ENCODE measurements at regions not wholly inside any gene's neighbourhood (a gene's known extent, or its start where the extent isn't known, plus 50 kb on each side); places are given as distances from the start of the nearest gene placed in this dataset.

DNA sequence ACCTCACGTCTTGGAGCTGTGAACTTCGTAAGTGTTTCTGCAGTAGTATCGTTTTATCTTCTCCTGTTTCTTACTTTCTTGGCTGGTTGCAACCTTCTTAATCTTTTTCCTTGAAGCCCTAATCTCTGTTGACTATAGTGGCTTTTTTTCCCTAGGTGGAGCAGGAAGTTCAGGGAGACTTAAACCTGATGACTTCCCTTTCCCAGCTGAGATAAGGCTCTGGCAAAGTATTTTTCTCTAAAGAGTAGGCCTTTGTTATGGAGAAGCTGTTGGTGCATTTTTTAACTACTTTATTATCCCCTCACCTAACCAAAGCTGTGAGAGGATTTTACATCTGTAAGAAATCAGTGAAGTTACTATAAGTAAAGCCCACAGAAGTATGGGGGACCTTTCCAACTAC, 723.1 kb upstream of the RIOK2 start:
- no peaks in the 10 kb centered on the region for H3K27me3 Mint-ChIP-seq
- ATAC-seq (ENCODE audit: low read depth) = no peak
- no peaks in the 10 kb centered on the region for H3K4me1 Mint-ChIP-seq
- no peak for DNase-seq
- no peaks in the 10 kb centered on the region for H4K20me1 ChIP-seq (ENCODE audit: control insufficient read depth, insufficient read depth, low read length, poor library complexity, severe bottlenecking)
- no peaks in the 10 kb centered on the region for H3K4me1 ChIP-seq (ENCODE audit: control insufficient read depth in 2 of 2, insufficient read depth in 2 of 2, low read length in 2 of 2)
- no peaks in the 10 kb centered on the region for H3K9me3 Mint-ChIP-seq (ENCODE audit: insufficient read depth)
- H3K4me3 ChIP-seq (ENCODE audit: control extremely low read depth in 1 of 5, extremely low read depth in 1 of 5, insufficient read depth in 1 of 5, low read depth in 2 of 5, low read length in 4 of 5) = no peak overlapping the region
- H3K27ac ChIP-seq (ENCODE audit: low read length in 2 of 2) = no peak overlapping the region
- H3K36me3 ChIP-seq (replicated peaks in 1 of 2; ENCODE audit: control extremely low read depth in 1 of 2, control insufficient read depth in 1 of 2, extremely low read depth in 1 of 2, insufficient read depth in 2 of 2, low read length in 1 of 2) = no peaks in the 10 kb centered on the region
- no peak overlapping the region for H2AFZ ChIP-seq (ENCODE audit: insufficient read depth, low read depth, low read length, poor library complexity, severe bottlenecking)
- no peak overlapping the region for H3K4me3 Mint-ChIP-seq
- H3K79me2 ChIP-seq (ENCODE audit: control insufficient read depth, insufficient read depth, low read length) = no peaks in the 10 kb centered on the region
- no CpG with 5 or more reads among the region's 3 CpGs for WGBS (ENCODE audit: insufficient coverage)
- ChIA-PET POLR2A (no interaction called here), CTCF (no interaction called here)
- H3K4me2 ChIP-seq (replicated peaks; ENCODE audit: low read depth, low read length, poor library complexity, severe bottlenecking) = no peak overlapping the region
- intact Hi-C loops (cut with micrococcal nuclease) = no loop called here
- H3K9me3 ChIP-seq (ENCODE audit: control extremely low read depth in 1 of 3, control insufficient read depth in 2 of 3, insufficient read depth in 1 of 3, low read length in 2 of 3) = peaks cover 0 to 8% (median 3%) of the 10 kb centered on the region in 3 donors
- no peak overlapping the region for H3K9ac ChIP-seq (ENCODE audit: low read length)
- H3K27me3 ChIP-seq (replicated peaks in 1 of 4; ENCODE audit: control extremely low read depth in 1 of 4, control insufficient read depth in 3 of 4, insufficient read depth in 4 of 4, low read length in 3 of 4) = no peaks in the 10 kb centered on the region
- no peak overlapping the region for H3K27ac Mint-ChIP-seq
- TF ChIP-seq EZH2 (IDR thresholded peaks at IDR 0.05; ENCODE audit: borderline replicate concordance, insufficient read depth, low read depth, low read length, poor library complexity, severe bottlenecking) = no peak
- TF ChIP-seq, protein P1, sequence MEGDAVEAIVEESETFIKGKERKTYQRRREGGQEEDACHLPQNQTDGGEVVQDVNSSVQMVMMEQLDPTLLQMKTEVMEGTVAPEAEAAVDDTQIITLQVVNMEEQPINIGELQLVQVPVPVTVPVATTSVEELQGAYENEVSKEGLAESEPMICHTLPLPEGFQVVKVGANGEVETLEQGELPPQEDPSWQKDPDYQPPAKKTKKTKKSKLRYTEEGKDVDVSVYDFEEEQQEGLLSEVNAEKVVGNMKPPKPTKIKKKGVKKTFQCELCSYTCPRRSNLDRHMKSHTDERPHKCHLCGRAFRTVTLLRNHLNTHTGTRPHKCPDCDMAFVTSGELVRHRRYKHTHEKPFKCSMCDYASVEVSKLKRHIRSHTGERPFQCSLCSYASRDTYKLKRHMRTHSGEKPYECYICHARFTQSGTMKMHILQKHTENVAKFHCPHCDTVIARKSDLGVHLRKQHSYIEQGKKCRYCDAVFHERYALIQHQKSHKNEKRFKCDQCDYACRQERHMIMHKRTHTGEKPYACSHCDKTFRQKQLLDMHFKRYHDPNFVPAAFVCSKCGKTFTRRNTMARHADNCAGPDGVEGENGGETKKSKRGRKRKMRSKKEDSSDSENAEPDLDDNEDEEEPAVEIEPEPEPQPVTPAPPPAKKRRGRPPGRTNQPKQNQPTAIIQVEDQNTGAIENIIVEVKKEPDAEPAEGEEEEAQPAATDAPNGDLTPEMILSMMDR (IDR thresholded peaks at IDR 0.05) = no peak

DNA sequence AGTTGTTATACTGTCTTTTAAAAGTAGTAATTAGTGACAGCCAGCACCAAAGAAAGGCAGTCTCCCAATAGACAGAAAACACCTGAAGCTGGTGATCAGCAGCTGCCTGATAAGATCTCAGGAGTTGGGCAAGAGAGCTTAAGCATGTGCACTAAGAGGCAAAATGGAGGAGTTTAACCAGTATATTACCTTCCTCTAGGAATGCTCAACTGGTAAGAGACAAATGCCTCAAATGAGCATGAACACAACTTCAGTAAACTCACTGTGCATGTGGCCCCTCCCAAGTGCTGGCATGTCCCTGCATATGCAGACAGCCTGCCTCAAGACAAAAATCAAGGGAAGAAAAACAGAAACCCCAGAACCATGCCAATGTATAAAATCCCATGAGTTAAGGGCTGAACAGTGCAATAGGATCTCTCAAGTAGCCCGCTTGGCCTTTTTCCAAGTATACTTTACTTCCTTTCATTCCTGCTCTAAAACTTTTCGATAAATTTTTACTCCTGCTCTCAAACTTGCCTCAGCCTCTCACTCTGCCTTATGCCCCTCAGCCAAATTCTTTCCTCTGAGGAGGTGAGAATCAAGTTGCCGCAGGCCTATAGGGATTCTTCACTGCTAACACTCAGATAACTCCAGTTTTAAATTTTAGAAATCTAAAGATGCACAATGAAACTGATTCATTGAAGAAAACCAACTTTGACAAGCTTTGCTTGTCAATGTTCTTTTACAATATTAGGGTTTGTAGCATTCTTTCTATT, 724.8 kb upstream of the RIOK2 start:
- intact Hi-C loops (cut with micrococcal nuclease) = no loop called here
- ATAC-seq (ENCODE audit: low read depth) (no peak), DNase-seq (no peak)
- no peaks in the 10 kb centered on the region for H4K20me1 ChIP-seq (ENCODE audit: control insufficient read depth, insufficient read depth, low read length, poor library complexity, severe bottlenecking)
- Mint-ChIP-seq H3K9me3 (ENCODE audit: insufficient read depth) (no peaks in the 10 kb centered on the region), H3K4me3 (no peak overlapping the region), H3K4me1 (no peaks in the 10 kb centered on the region), H3K27me3 (no peaks in the 10 kb centered on the region), H3K27ac (no peak overlapping the region)
- H3K4me3 ChIP-seq (ENCODE audit: control extremely low read depth in 1 of 5, extremely low read depth in 1 of 5, insufficient read depth in 1 of 5, low read depth in 2 of 5, low read length in 4 of 5) = no peak overlapping the region
- ChIA-PET CTCF (no interaction called here), POLR2A (no interaction called here)
- no peaks in the 10 kb centered on the region for H3K4me1 ChIP-seq (ENCODE audit: control insufficient read depth in 2 of 2, insufficient read depth in 2 of 2, low read length in 2 of 2)
- H2AFZ ChIP-seq (ENCODE audit: insufficient read depth, low read depth, low read length, poor library complexity, severe bottlenecking) = no peak overlapping the region
- no peak overlapping the region for H3K27ac ChIP-seq (ENCODE audit: low read length in 2 of 2)
- no peak overlapping the region for H3K9ac ChIP-seq (ENCODE audit: low read length)
- peaks cover 0 to 3% (median 3%) of the 10 kb centered on the region in 3 donors for H3K9me3 ChIP-seq (ENCODE audit: control extremely low read depth in 1 of 3, control insufficient read depth in 2 of 3, insufficient read depth in 1 of 3, low read length in 2 of 3)
- no peaks in the 10 kb centered on the region for H3K27me3 ChIP-seq (replicated peaks in 1 of 4; ENCODE audit: control extremely low read depth in 1 of 4, control insufficient read depth in 3 of 4, insufficient read depth in 4 of 4, low read length in 3 of 4)
- 90% methylated on average over 2 of the region's 3 CpGs for WGBS (ENCODE audit: insufficient coverage)
- TF ChIP-seq, protein P1 (IDR thresholded peaks at IDR 0.05) = no peak
- TF ChIP-seq EZH2 (IDR thresholded peaks at IDR 0.05; ENCODE audit: borderline replicate concordance, insufficient read depth, low read depth, low read length, poor library complexity, severe bottlenecking) = no peak
- H3K4me2 ChIP-seq (replicated peaks; ENCODE audit: low read depth, low read length, poor library complexity, severe bottlenecking) = no peak overlapping the region
- H3K36me3 ChIP-seq (replicated peaks in 1 of 2; ENCODE audit: control extremely low read depth in 1 of 2, control insufficient read depth in 1 of 2, extremely low read depth in 1 of 2, insufficient read depth in 2 of 2, low read length in 1 of 2) = no peaks in the 10 kb centered on the region
- no peaks in the 10 kb centered on the region for H3K79me2 ChIP-seq (ENCODE audit: control insufficient read depth, insufficient read depth, low read length)
